HepG2 (cell line): ENCODE measurements at regions not wholly inside any gene's neighbourhood (a gene's known extent, or its start where the extent isn't known, plus 50 kb on each side); places are given as distances from the start of the nearest gene placed in this dataset.
"Not testable (repeated sequence)": the region's sequence is repeated elsewhere in the genome, so short reads cannot be mapped to it uniquely, and the experiment has no call there.

Experiments
- ATAC-seq: fragments of 200-7000 bp; cut with Tn5 transposase; 3 replicates; pipeline ENCODE4 v1.9.1; 2020; ENCODE audit warnings: mild to moderate bottlenecking, moderate library complexity
- BruUV-seq: library from RNA; stranded (reverse); fragments of 400-500 nt; replicated peaks from 2 replicates; lab custom pipeline; 2021; lab: Mats Ljungman, UMichigan
- CTCF ChIA-PET: fragments of 300-600 bp; formaldehyde crosslinking; extraction: SDS; loops from one replicate; lab custom pipeline; 2021; ENCODE audit warnings: low total read pairs, inconsistent platforms, low intra/inter-chr PET ratio; lab: Yijun Ruan, JAX
- POLR2A ChIA-PET: fragments of 350-600 bp; sonication (Branson Sonifier 250); formaldehyde crosslinking; loops from one replicate; lab custom pipeline; 2020; ENCODE audit warnings: antibody characterized with exemption, inconsistent platforms; lab: Yijun Ruan, JAX
- DNase-seq: peaks from one replicate; pipeline ENCODE4 v3.0.0-alpha.2; 2015; ENCODE audit warnings: low spot score
- FAIRE-seq: peaks from 3 replicates; lab custom pipeline; 2011; peaks lifted over from hg19 to GRCh38; lab: Jason Lieb, UNC
- H2AFZ ChIP-seq: one replicate; pipeline ENCODE4 v1.6.1; 2011; ENCODE audit warnings: low read length, inconsistent platforms
- H3K27ac ChIP-seq: fragments of 300-600 bp; 3 replicates; pipeline ENCODE4 v1.8.0; 2011; ENCODE audit warnings: mixed run types, mild to moderate bottlenecking, mixed read lengths, low read length, inconsistent platforms; ENCODE audit not compliant: insufficient read depth; ENCODE audit errors: extremely low read length
- H3K27me3 ChIP-seq, 2 experiments: fragments of 200-600 bp in 1 of 2; 2 replicates in 1 of 2; 3 replicates in 1 of 2; pipeline versions ENCODE4 v1.6.0 to v1.8.0; 2011; ENCODE audit warnings: low read length in 2 of 2, mild to moderate bottlenecking in 2 of 2, moderate library complexity in 2 of 2, inconsistent platforms in 1 of 2; ENCODE audit not compliant: insufficient read depth in 2 of 2, control insufficient read depth in 1 of 2
- H3K36me3 ChIP-seq, 2 experiments: fragments of 200-600 bp in 1 of 2; replicated peaks in 1 of 2; 2 replicates in 1 of 2; 3 replicates in 1 of 2; pipeline versions ENCODE4 v1.5.1 to v1.8.0; 2011; ENCODE audit warnings: low read length in 2 of 2, inconsistent platforms in 1 of 2; ENCODE audit not compliant: insufficient read depth in 2 of 2, control insufficient read depth in 1 of 2
- H3K4me1 ChIP-seq: 2 replicates; pipeline ENCODE4 v1.5.1; 2012; ENCODE audit warnings: low read length, inconsistent platforms; ENCODE audit not compliant: insufficient read depth
- H3K4me2 ChIP-seq: 2 replicates; pipeline ENCODE4 v1.6.0; 2011; ENCODE audit warnings: low read depth, low read length, inconsistent platforms
- H3K4me3 ChIP-seq, 3 experiments: fragments of 200-600 bp in 1 of 3; sonication (generic), shearing (Covaris generic) in 1 of 3; replicated peaks in 1 of 3; 2 replicates each; pipeline ENCODE4 v1.5.1; 2011 to 2016; ENCODE audit warnings: low read length in 3 of 3, inconsistent platforms in 2 of 3, low read depth in 2 of 3, mild to moderate bottlenecking in 2 of 3, control low read depth in 1 of 3, mixed read lengths in 1 of 3; ENCODE audit not compliant: insufficient read depth in 1 of 3
- H3K79me2 ChIP-seq: one replicate; pipeline ENCODE4 v1.6.1; 2011; ENCODE audit warnings: low read length, inconsistent platforms; ENCODE audit not compliant: insufficient read depth
- H3K9ac ChIP-seq: 2 replicates; pipeline ENCODE4 v1.6.0; 2011; ENCODE audit warnings: mild to moderate bottlenecking, low read depth, low read length, inconsistent platforms; ENCODE audit not compliant: insufficient read depth
- H3K9me3 ChIP-seq: 2 replicates; pipeline ENCODE4 v1.5.1; 2012; ENCODE audit warnings: mild to moderate bottlenecking, low read length
- H4K20me1 ChIP-seq: 2 replicates; pipeline ENCODE4 v1.6.0; 2011; ENCODE audit warnings: inconsistent platforms, mild to moderate bottlenecking, low read length, moderate library complexity; ENCODE audit not compliant: insufficient read depth
- ATM ChIP-seq: fragments of 450-650 bp; IDR thresholded peaks from 2 replicates; pipeline ENCODE4 v1.7.1; 2017; ENCODE audit warnings: mild to moderate bottlenecking, borderline replicate concordance
- IKZF1 ChIP-seq: fragments of 450-650 bp; IDR thresholded peaks from 2 replicates; pipeline ENCODE4 v1.7.1; 2016
- NR1H2 ChIP-seq: sonication (generic); formaldehyde crosslinking; IDR thresholded peaks from 2 replicates; pipeline ENCODE4 v1.8.1; 2022; ENCODE audit warnings: low read depth, missing genetic modification reagents, borderline replicate concordance
- RAD51 ChIP-seq: fragments of 450-650 bp; IDR thresholded peaks from 2 replicates; pipeline ENCODE4 v1.6.1; 2016; ENCODE audit warnings: borderline replicate concordance
- ZNF282 ChIP-seq: fragments of 450-650 bp; IDR thresholded peaks from 2 replicates; pipeline ENCODE4 v1.6.1; 2018; ENCODE audit not compliant: partially characterized antibody
- WGBS: methylation state at CpG from one replicate; pipeline ENCODE4 v1.1.6; 2017; ENCODE audit warnings: low lambda C conversion rate; 5-methylcytosine and 5-hydroxymethylcytosine counted together
- in situ Hi-C: cut with HindIII; loops from 2 replicates; pipeline ENCODE4 v1.10.0; 2017; ENCODE audit warnings: low pct_unique_long_range_greater_than_20kb; ENCODE audit not compliant: extremely low pct_ligation_motif_present
- intact Hi-C: fragments of 100-400 bp; cut with micrococcal nuclease; formaldehyde crosslinking; loops from one replicate; pipeline ENCODE4 v1.10.0; 2022; ENCODE audit not compliant: unreplicated experiment

- Histone ChIP-seq H3K27ac (no peak overlapping the region), H3K4me3 (no peak overlapping the region), H3K9me3 (peaks cover 73% of the 10 kb centered on the region), H3K79me2 (no peaks in the 10 kb centered on the region), H3K4me1 (no peaks in the 10 kb centered on the region), H3K36me3 (no peaks in the 10 kb centered on the region), H3K27me3 (no peaks in the 10 kb centered on the region), H2AFZ (no peak overlapping the region), H3K9ac (no peak overlapping the region), H3K4me2 (no peak overlapping the region), H4K20me1 (no peaks in the 10 kb centered on the region)
- FAIRE-seq (no peak), ATAC-seq (no peak), DNase-seq (no peak)
- BruUV-seq: no TSS peak
- TF ChIP-seq ZNF282 (peak; percentile 38), ATM (peak; percentile 38; the same call in 1 of the 2 replicates), RAD51 (peak; percentile 4; the same call in 1 of the 2 replicates), NR1H2 (CRISPR knock-in tag) (no peak), IKZF1 (peak; percentile 97; the same call in 1 of the 2 replicates)
- ChIA-PET CTCF (no interaction called here), POLR2A (no interaction called here)
- intact Hi-C loops (no loop called here), in situ Hi-C loops (no loop called here)
Observed at GRCh38 chr20:29790510-29790909, 1467.0 kb upstream of the DEFB115 start.

- BruUV-seq, H3K4me3 ChIP-seq, in situ Hi-C loops, H4K20me1 ChIP-seq, intact Hi-C loops, H3K9ac ChIP-seq, H3K4me1 ChIP-seq, FAIRE-seq, H2AFZ ChIP-seq, H3K9me3 ChIP-seq, POLR2A ChIA-PET, H3K27me3 ChIP-seq, H3K4me2 ChIP-seq, CTCF ChIA-PET, ATAC-seq, H3K27ac ChIP-seq, H3K79me2 ChIP-seq, H3K36me3 ChIP-seq, DNase-seq: not testable (repeated sequence)
- 2% methylated on average over 4 of the region's 4 CpGs for WGBS
Observed at GRCh38 chr20:29831508-29831907, 1426.0 kb upstream of the DEFB115 start.

- H3K36me3 ChIP-seq, CTCF ChIA-PET, in situ Hi-C loops, H2AFZ ChIP-seq, FAIRE-seq, ATAC-seq, H3K79me2 ChIP-seq, H3K9ac ChIP-seq, intact Hi-C loops, DNase-seq, H3K4me2 ChIP-seq, BruUV-seq, H3K4me1 ChIP-seq, H3K4me3 ChIP-seq, POLR2A ChIA-PET, H4K20me1 ChIP-seq, H3K27me3 ChIP-seq, H3K27ac ChIP-seq: not testable (repeated sequence)
- 7% methylated on average over 6 of the region's 6 CpGs for WGBS
- peaks cover 20% of the 10 kb centered on the region for H3K9me3 ChIP-seq
Observed at GRCh38 chr20:29868014-29868413, 1389.5 kb upstream of the DEFB115 start.

DNA sequence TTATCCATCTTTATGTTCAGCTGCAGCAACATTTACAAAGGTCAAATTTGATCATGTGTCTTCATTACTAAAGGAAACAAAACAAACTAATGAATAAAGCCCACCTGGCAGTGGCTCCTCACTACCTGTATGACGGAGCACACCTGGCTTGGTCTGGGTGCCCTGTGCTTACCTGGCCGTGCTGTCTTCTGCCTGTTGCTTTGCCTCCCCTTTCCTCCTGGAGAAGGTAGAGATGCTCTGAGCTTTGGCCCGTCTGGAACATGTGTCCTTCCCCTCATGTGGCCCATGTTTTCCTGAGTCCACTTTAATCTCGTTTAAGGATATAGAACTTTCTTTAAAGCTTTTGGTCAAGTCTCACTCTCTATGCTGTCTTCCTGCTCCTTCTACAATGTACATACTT, 1388.8 kb upstream of the DEFB115 start:
- CTCF ChIA-PET, intact Hi-C loops, H3K4me3 ChIP-seq, H2AFZ ChIP-seq, H3K9ac ChIP-seq, H3K4me1 ChIP-seq, H3K27ac ChIP-seq, ATAC-seq, FAIRE-seq, H3K36me3 ChIP-seq, H3K27me3 ChIP-seq, POLR2A ChIA-PET, H3K79me2 ChIP-seq, in situ Hi-C loops, BruUV-seq, H3K4me2 ChIP-seq, DNase-seq, H4K20me1 ChIP-seq: not testable (repeated sequence)
- H3K9me3 ChIP-seq: peaks cover 20% of the 10 kb centered on the region
- WGBS: 0% methylated on average over 4 of the region's 4 CpGs
